HCEC 1CT (cell line): ENCODE measurements at regions not wholly inside any gene's neighbourhood (a gene's known extent, or its start where the extent isn't known, plus 50 kb on each side); places are given as distances from the start of the nearest gene placed in this dataset.
"Not testable (repeated sequence)": the region's sequence is repeated elsewhere in the genome, so short reads cannot be mapped to it uniquely, and the experiment has no call there.

Experiments
- DNase-seq: peaks from one replicate; pipeline ENCODE4 v3.0.0-alpha.2; 2017

DNA sequence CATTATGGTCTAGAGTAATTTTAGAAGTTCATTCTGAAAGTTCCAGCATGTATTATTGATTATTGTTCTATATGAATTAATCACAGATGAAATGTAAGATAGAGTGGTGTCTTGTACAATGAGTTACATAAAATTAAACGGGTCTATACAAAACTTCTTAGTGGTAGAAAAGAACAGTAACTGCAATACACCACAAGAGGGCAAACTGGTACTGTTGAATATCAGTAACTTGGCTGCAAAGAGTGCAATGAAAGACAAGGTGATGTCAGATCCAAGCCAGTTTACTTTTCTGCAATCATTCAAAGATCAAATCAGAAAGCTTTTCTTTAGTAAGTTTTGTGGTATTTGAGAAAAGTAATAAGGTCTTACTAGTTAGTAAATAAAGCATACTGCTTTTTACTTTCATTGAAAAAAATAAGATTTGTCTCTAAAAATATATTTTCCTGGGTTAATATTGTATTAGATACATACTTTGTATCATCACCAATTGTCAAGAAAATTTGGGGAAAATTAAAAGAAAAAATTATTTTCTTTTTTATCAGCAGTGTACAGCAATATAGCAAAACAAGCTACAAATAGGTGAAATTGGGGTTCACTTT is 66.4 kb upstream of the BTG3 start:
- DNase-seq, result peak; percentile 67

DNA sequence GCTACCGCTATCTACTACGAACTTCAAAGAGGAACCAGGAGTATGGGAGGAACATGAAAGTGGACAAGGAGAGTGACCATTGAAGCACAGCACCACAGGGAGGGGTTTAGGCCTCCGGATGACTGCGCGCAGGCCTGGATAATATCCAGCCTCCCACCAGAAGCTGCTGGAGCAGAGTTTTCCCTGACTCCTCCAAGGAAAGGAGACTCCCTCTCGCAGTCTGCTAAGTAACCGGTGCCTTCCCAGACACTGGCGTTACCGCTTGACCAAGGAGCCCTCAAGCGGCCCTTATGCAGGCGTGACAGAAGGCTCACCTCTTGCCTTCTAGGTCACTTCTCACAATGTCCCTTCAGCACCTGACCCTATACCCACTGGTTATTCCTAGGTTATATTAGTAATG is 64.2 kb upstream of the BTG3 start:
- DNase-seq, result not testable (repeated sequence)

DNA sequence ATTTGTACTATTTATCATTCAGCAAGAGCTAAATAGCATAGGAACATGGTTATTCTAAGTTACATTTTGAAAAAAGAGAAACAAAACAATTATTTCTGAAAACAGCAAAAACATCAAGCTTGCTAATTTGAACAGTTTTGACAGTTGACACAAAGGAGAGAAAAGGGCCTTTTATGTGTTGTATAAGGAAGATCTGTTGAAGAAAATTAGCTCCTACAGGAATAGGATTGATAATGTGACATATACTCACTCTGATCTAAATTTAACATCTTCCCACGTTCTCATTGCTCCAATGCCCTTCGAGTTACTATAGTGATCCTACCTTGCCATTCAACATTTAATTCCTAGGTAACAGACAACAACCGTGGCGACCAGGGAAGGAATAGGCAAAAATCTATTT is 61.4 kb upstream of the BTG3 start:
- DNase-seq, result no peak

DNA sequence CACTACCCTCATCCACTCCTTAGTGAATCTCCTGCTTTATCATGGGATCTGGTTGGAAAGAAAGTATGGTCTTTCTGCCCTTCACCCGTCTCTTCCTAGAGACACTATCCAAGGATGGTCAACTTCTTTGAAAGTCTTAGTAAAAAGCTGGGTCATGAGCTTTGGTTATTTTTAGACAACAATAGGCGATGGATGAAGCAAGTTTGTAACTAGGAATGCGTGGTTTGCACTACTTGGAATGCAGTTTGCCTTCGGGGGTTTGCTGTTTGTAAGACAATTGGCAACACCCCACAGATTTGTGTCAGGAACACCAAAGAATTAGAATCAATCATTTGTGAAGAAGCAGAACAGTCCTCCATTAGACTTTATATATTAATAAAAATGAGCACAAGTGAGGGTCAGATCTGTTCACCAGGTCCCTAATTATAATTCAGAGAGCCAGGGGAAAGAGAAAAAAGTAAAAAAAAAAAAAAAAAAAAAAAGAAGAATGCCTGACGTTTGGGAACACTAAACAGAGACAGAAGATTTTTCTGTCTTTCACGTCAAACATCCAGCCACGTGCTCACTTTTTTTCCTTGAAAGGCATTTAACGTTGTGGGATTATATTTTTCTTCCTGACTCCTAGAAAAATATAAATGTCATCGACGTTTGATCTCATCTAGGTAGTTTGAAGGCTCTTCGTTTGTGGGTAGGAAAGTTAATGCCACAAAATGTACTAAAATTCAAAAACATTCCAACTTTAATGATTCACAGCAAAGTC is 60.7 kb upstream of the BTG3 start:
- DNase-seq, result no peak

GRCh38 chr21:17671733-17672132 is 59.0 kb upstream of the BTG3 start:
- DNase-seq, result no peak

DNA sequence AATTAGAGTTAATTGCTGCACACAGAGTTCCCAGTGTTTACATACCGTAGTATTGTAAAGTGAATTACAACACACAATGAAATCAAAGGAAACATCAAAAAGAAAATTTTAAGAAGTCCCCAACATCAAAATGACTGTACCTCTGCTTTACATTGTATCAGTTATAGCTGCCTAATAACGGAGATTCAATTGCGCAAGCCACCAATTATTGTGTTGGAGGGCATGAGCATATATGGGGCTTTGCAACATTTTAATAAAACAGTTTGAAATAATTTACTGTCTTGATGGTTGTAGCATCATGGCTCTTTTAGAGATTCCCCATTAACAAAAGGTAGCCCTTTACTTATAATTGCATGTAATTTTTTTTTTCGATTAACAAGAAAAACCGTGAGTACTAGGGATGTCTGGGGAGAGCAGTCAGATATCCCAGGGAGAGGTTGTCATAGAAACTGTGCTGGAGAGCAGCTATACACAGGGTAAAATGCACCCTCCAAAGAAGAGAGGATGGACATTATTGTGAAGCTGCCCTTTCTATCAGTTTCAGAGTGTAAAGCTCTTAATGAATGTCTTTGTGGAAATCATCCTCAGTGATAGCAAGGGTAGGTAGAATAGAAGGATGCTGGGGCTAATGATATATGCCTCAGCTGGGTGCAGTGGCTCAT is 55.9 kb upstream of the BTG3 start:
- no peak for DNase-seq

DNA sequence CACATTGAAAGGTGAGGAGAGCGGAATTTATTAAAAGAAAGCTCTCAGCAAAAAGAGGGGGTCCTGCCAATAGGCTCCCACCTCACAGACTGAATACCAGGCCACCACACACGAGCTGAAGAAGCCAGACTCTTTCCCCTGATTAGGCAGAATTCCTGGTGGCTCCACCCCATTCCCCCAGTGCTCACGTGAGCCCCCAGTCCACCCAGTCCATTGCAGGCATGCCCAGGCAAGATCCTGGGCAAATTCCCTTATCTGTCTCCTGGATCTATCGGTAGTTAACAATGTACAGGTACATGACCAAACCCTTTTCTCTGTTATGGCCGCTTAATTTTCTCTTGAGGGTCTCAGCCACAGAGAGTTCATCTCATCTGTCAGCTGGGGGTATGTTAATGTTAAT is 54.6 kb upstream of the BTG3 start:
- no peak for DNase-seq
